ENCODE measurements at regions not wholly inside any gene's neighbourhood (a gene's known extent, or its start where the extent isn't known, plus 50 kb on each side); places are given as distances from the start of the nearest gene placed in this dataset.

GRCh38 chr2:136408795-136409194 lies 290.8 kb upstream of the CXCR4 start (continued):
- TF ChIP-seq RBM22 (IDR thresholded peaks at IDR 0.05; ENCODE audit: low read depth, low read length, poor library complexity, severe bottlenecking) = no peak
- no peak for TF ChIP-seq FOXK2 (conservative IDR thresholded peaks at IDR 0.05 in 1 of 2, IDR thresholded peaks at IDR 0.05 in 1 of 2; ENCODE audit: low read depth in 2 of 2)
- no peak for TF ChIP-seq CBFA2T3 (IDR thresholded peaks at IDR 0.05)
- no peak for TF ChIP-seq CAMTA2 (CRISPR knock-in tag; conservative IDR thresholded peaks at IDR 0.05)
- TF ChIP-seq RBM25 (IDR thresholded peaks at IDR 0.05; ENCODE audit: low read depth, low read length, severe bottlenecking) = no peak
- TF ChIP-seq RNF2 (IDR thresholded peaks at IDR 0.05) = no peak
- no peak for TF ChIP-seq ATF2 (CRISPR knock-in tag; IDR thresholded peaks at IDR 0.05)
- TF ChIP-seq HOXB6 (CRISPR knock-in tag; IDR thresholded peaks at IDR 0.05; ENCODE audit: borderline replicate concordance) = no peak

GRCh38 chr2:136407952-136408318 lies 290.0 kb upstream of the CXCR4 start:
- H3K4me3 ChIP-seq = no peak overlapping the region
- WGBS (ENCODE audit: insufficient coverage, low coverage, missing lambda C conversion rate) = 0% methylated on average over 8 of the region's 8 CpGs
- no peaks in the 10 kb centered on the region for H3K9me1 ChIP-seq (ENCODE audit: control insufficient read depth, insufficient read depth, low read length)
- H4K20me1 ChIP-seq (replicated peaks; ENCODE audit: control insufficient read depth, insufficient read depth, low read length) = no peaks in the 10 kb centered on the region
- no peak overlapping the region for H3K27ac ChIP-seq (ENCODE audit: extremely low read depth, low read depth, low read length)
- no peaks in the 10 kb centered on the region for H3K4me1 ChIP-seq (replicated peaks in 1 of 2; ENCODE audit: control insufficient read depth in 2 of 2, insufficient read depth in 2 of 2, low read length in 2 of 2)
- H3K9me3 ChIP-seq (replicated peaks; ENCODE audit: control insufficient read depth, insufficient read depth, low read depth, low read length) = no peaks in the 10 kb centered on the region
- H3K36me3 ChIP-seq (ENCODE audit: control insufficient read depth, insufficient read depth, low read length) = no peaks in the 10 kb centered on the region
- peaks cover 0 to 6% of the 10 kb centered on the region in 2 experiments; a peak in 1 of 5 replicates for H3K27me3 ChIP-seq (ENCODE audit: control insufficient read depth in 2 of 2, insufficient read depth in 2 of 2, low read length in 2 of 2)
- H3K9ac ChIP-seq (ENCODE audit: insufficient read depth in 1 of 2, low read depth in 2 of 2, low read length in 2 of 2) = no peak overlapping the region
- ChIA-PET CTCF (ENCODE audit: low intra/inter-chr PET ratio) (no interaction called here), POLR2A (no interaction called here)
- BruUV-seq (replicated peaks) = no TSS peak
- H3K4me2 ChIP-seq (ENCODE audit: insufficient read depth, low read length) = no peak overlapping the region
- in situ Hi-C loops (cut with MboI) (loop anchor here (25.0 kb wide), 1 partner anchor 1429 kb away; no protein-coding TSS in a partner anchor), intact Hi-C loops (cut with micrococcal nuclease) (no loop called here)
- FAIRE-seq (no peak), DNase-seq (ENCODE audit: extremely low read depth in 1 of 4, low spot score in 3 of 4) (no peak), ATAC-seq (no peak)
- no peaks in the 10 kb centered on the region for H3K79me2 ChIP-seq (ENCODE audit: control insufficient read depth, insufficient read depth, low read length)
- no peak for TF ChIP-seq ZNF586 (CRISPR knock-in tag; conservative IDR thresholded peaks at IDR 0.05)
- no peak for TF ChIP-seq SP2 (IDR thresholded peaks at IDR 0.05; ENCODE audit: extremely low read depth, low read depth, low read length, poor library complexity, severe bottlenecking)
- TF ChIP-seq ZNF41 (CRISPR knock-in tag; conservative IDR thresholded peaks at IDR 0.05) = no peak
- TF ChIP-seq NFYB (IDR thresholded peaks at IDR 0.05; ENCODE audit: extremely low read depth, insufficient read length) = no peak
- TF ChIP-seq MTF1 (CRISPR knock-in tag; IDR thresholded peaks at IDR 0.05; ENCODE audit: borderline replicate concordance) = no peak
- no peak for TF ChIP-seq BCLAF1 (IDR thresholded peaks at IDR 0.05; ENCODE audit: borderline replicate concordance in 1 of 2, control insufficient read depth in 1 of 2, low read depth in 2 of 2, low read length in 1 of 2)
- TF ChIP-seq TBL1XR1 (IDR thresholded peaks at IDR 0.05; ENCODE audit: low read length in 2 of 2) = no peak
- no peak for TF ChIP-seq RCOR1 (IDR thresholded peaks at IDR 0.05; ENCODE audit: borderline replicate concordance in 1 of 2, low read depth in 2 of 2, low read length in 2 of 2)
- H2AFZ ChIP-seq (ENCODE audit: low read depth, low read length) = no peak overlapping the region
